ENCODE measurements at regions not wholly inside any gene's neighbourhood (a gene's known extent, or its start where the extent isn't known, plus 50 kb on each side); places are given as distances from the start of the nearest gene placed in this dataset.

GRCh38 chr10:3901370-3901769 is 116.4 kb upstream of the KLF6 start:
- in situ Hi-C loops (cut with MboI; ENCODE audit: low sequenced_read_pairs) = no loop called here

- in situ Hi-C loops (cut with MboI; ENCODE audit: low sequenced_read_pairs) = no loop called here
These were observed 115.4 kb upstream of the KLF6 start for GRCh38 chr10:3900391-3900790.

- in situ Hi-C loops (cut with MboI; ENCODE audit: low sequenced_read_pairs) = no loop called here
These were observed 113.8 kb upstream of the KLF6 start for GRCh38 chr10:3898821-3899220.

- in situ Hi-C loops (cut with MboI; ENCODE audit: low sequenced_read_pairs) = no loop called here
These were observed 112.1 kb upstream of the KLF6 start for GRCh38 chr10:3897156-3897555.

- in situ Hi-C loops (cut with MboI; ENCODE audit: low sequenced_read_pairs) = no loop called here
These were observed 111.2 kb upstream of the KLF6 start for GRCh38 chr10:3896161-3896560.

- in situ Hi-C loops (cut with MboI; ENCODE audit: low sequenced_read_pairs) = no loop called here
These were observed 110.1 kb upstream of the KLF6 start for GRCh38 chr10:3895045-3895631.

GRCh38 chr10:3893901-3894563 is 109.0 kb upstream of the KLF6 start:
- in situ Hi-C loops (cut with MboI; ENCODE audit: low sequenced_read_pairs) = no loop called here

- in situ Hi-C loops (cut with MboI; ENCODE audit: low sequenced_read_pairs) = no loop called here
These were observed 107.7 kb upstream of the KLF6 start for GRCh38 chr10:3892440-3893425.

- in situ Hi-C loops (cut with MboI; ENCODE audit: low sequenced_read_pairs) = no loop called here
These were observed 106.4 kb upstream of the KLF6 start for GRCh38 chr10:3891396-3891795.

GRCh38 chr10:3890602-3891352 is 105.8 kb upstream of the KLF6 start:
- in situ Hi-C loops (cut with MboI; ENCODE audit: low sequenced_read_pairs) = no loop called here

GRCh38 chr10:3889961-3890522 is 105.0 kb upstream of the KLF6 start:
- in situ Hi-C loops (cut with MboI; ENCODE audit: low sequenced_read_pairs) = no loop called here

GRCh38 chr10:3887885-3888476 is 103.0 kb upstream of the KLF6 start:
- in situ Hi-C loops (cut with MboI; ENCODE audit: low sequenced_read_pairs) = no loop called here

GRCh38 chr10:3887404-3887803 is 102.4 kb upstream of the KLF6 start:
- in situ Hi-C loops (cut with MboI; ENCODE audit: low sequenced_read_pairs) = no loop called here

- in situ Hi-C loops (cut with MboI; ENCODE audit: low sequenced_read_pairs) = no loop called here
These were observed 101.7 kb upstream of the KLF6 start for GRCh38 chr10:3886641-3887251.

GRCh38 chr10:3886191-3886590 is 101.2 kb upstream of the KLF6 start:
- in situ Hi-C loops (cut with MboI; ENCODE audit: low sequenced_read_pairs) = no loop called here

GRCh38 chr10:3882855-3883254 is 97.8 kb upstream of the KLF6 start:
- in situ Hi-C loops (cut with MboI; ENCODE audit: low sequenced_read_pairs) = no loop called here

GRCh38 chr10:3881622-3882021 is 96.6 kb upstream of the KLF6 start:
- in situ Hi-C loops (cut with MboI; ENCODE audit: low sequenced_read_pairs) = no loop called here

- in situ Hi-C loops (cut with MboI; ENCODE audit: low sequenced_read_pairs) = no loop called here
These were observed 94.1 kb upstream of the KLF6 start for GRCh38 chr10:3879073-3879472.

GRCh38 chr10:3877211-3878000 is 92.4 kb upstream of the KLF6 start:
- in situ Hi-C loops (cut with MboI; ENCODE audit: low sequenced_read_pairs) = no loop called here

Data from HL-60/S4 treated with phorbol 12-myristate 13-acetate at 8.2 ng/mL for 4 days and 3 days (cell line).